ENCODE measurements at regions not wholly inside any gene's neighbourhood (a gene's known extent, or its start where the extent isn't known, plus 50 kb on each side); places are given as distances from the start of the nearest gene placed in this dataset.

- TF ChIP-seq CTCF (conservative IDR thresholded peaks at IDR 0.05) = no peak
- TF ChIP-seq ZFX (IDR thresholded peaks at IDR 0.05) = no peak
Observed at GRCh38 chr18:29811519-29811918, 1231.0 kb downstream of the DSC3 start.
